Brain microvascular endothelial cell (primary cell): ENCODE measurements at regions not wholly inside any gene's neighbourhood (a gene's known extent, or its start where the extent isn't known, plus 50 kb on each side); places are given as distances from the start of the nearest gene placed in this dataset.

Experiments used
- DNase-seq: peaks from one replicate; pipeline ENCODE4 v3.0.0-alpha.2; 2020
- H3K27ac ChIP-seq: fragments of 250-450 bp; sonication (Bioruptor Pico); 2 replicates; pipeline ENCODE4 v1.5.1; 2020; ENCODE audit warnings: mild to moderate bottlenecking, moderate library complexity
- H3K27me3 ChIP-seq: fragments of 250-450 bp; sonication (Bioruptor Pico); replicated peaks from 2 replicates; pipeline ENCODE4 v1.5.1; 2020; ENCODE audit warnings: mild to moderate bottlenecking
- H3K36me3 ChIP-seq: fragments of 250-450 bp; sonication (Bioruptor Pico); replicated peaks from 2 replicates; pipeline ENCODE4 v1.5.1; 2020; ENCODE audit warnings: mild to moderate bottlenecking
- H3K4me3 ChIP-seq: 2 replicates; pipeline ENCODE4 v1.5.1; 2011; ENCODE audit warnings: low read depth, mild to moderate bottlenecking, control low read depth, low read length, moderate library complexity
- in situ Hi-C: cut with HindIII; loops from 2 replicates; pipeline ENCODE4 v1.10.0; 2017; ENCODE audit warnings: low sequenced_read_pairs, low pct_ligation_motif_present
- TF ChIP-seq, protein P1 (sequence below): IDR thresholded peaks from 2 replicates; pipeline ENCODE4 v1.5.1; 2011; ENCODE audit warnings: low read depth, mild to moderate bottlenecking, moderate library complexity, low read length, control low read depth, inconsistent platforms; ENCODE audit errors: missing control alignments

- Histone ChIP-seq H3K4me3 (no peak overlapping the region), H3K36me3 (no peaks in the 10 kb centered on the region), H3K27ac (no peak overlapping the region), H3K27me3 (no peaks in the 10 kb centered on the region)
- TF ChIP-seq, protein P1, sequence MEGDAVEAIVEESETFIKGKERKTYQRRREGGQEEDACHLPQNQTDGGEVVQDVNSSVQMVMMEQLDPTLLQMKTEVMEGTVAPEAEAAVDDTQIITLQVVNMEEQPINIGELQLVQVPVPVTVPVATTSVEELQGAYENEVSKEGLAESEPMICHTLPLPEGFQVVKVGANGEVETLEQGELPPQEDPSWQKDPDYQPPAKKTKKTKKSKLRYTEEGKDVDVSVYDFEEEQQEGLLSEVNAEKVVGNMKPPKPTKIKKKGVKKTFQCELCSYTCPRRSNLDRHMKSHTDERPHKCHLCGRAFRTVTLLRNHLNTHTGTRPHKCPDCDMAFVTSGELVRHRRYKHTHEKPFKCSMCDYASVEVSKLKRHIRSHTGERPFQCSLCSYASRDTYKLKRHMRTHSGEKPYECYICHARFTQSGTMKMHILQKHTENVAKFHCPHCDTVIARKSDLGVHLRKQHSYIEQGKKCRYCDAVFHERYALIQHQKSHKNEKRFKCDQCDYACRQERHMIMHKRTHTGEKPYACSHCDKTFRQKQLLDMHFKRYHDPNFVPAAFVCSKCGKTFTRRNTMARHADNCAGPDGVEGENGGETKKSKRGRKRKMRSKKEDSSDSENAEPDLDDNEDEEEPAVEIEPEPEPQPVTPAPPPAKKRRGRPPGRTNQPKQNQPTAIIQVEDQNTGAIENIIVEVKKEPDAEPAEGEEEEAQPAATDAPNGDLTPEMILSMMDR = no peak
- no peak for DNase-seq
- in situ Hi-C loops = no loop called here
Observed at GRCh38 chr1:114209971-114210370, 56.3 kb upstream of the SYT6 start.

DNA sequence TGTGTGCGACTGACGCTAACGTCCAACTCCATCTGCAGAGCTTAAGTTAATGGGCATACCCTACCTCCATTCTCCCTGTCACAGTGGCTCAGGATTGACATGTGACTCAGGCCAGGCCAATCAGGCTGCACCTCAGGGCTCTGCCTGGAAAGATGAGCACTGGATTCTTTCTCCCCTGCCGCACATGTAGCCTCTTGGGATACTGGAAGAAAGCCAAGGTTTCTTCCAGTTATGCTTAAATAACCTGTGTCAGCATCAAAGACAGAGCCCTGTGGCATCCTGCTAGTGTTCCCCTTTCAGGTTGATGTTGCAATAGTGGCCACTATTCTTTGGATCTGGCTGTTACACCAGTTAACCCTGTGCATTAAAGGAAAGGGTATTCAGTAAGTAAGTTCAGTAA, 55.0 kb upstream of the SYT6 start:
- no peak for DNase-seq
- in situ Hi-C loops = no loop called here
- TF ChIP-seq, protein P1 = no peak
- Histone ChIP-seq H3K36me3 (no peaks in the 10 kb centered on the region), H3K27ac (no peak overlapping the region), H3K4me3 (no peak overlapping the region), H3K27me3 (no peaks in the 10 kb centered on the region)

- no peak for DNase-seq
- no peak overlapping the region for H3K27ac ChIP-seq
- no peaks in the 10 kb centered on the region for H3K27me3 ChIP-seq
- H3K4me3 ChIP-seq = no peak overlapping the region
- TF ChIP-seq, protein P1 = no peak
- H3K36me3 ChIP-seq = no peaks in the 10 kb centered on the region
- in situ Hi-C loops = no loop called here
Observed at GRCh38 chr1:114208106-114208505, 54.4 kb upstream of the SYT6 start.

DNA sequence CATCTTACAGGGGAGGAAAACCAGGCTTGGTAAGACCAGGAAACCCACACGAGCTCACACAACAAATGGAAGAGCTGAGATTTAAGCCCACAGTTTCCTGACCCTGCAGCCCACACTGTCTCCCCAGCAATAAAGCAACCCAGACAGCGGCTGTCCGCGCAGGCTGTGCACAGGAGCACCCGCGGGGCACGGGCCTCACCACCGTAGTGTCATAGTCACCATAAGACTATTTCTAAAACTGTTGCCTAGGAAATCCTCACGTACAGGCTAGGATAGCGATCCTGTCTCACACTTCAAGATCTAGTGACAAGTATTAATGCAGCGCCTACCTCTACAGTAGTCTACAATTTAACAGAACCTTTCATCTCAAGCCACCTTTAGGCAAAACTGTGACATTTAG, 54.0 kb upstream of the SYT6 start:
- in situ Hi-C loops = no loop called here
- no peak overlapping the region for H3K4me3 ChIP-seq
- no peak for DNase-seq

GRCh38 chr1:114206392-114206791, 52.7 kb upstream of the SYT6 start:
- no peaks in the 10 kb centered on the region for H3K36me3 ChIP-seq
- TF ChIP-seq, protein P1 = no peak
- H3K27me3 ChIP-seq = no peaks in the 10 kb centered on the region
- H3K4me3 ChIP-seq = no peak overlapping the region
- no peak for DNase-seq
- no peak overlapping the region for H3K27ac ChIP-seq
- in situ Hi-C loops = no loop called here

More for the DNA sequence above, 54.0 kb upstream of the SYT6 start:
- TF ChIP-seq, protein P1 = no peak
- no peaks in the 10 kb centered on the region for H3K27me3 ChIP-seq
- H3K27ac ChIP-seq = no peak overlapping the region
- H3K36me3 ChIP-seq = no peaks in the 10 kb centered on the region

DNA sequence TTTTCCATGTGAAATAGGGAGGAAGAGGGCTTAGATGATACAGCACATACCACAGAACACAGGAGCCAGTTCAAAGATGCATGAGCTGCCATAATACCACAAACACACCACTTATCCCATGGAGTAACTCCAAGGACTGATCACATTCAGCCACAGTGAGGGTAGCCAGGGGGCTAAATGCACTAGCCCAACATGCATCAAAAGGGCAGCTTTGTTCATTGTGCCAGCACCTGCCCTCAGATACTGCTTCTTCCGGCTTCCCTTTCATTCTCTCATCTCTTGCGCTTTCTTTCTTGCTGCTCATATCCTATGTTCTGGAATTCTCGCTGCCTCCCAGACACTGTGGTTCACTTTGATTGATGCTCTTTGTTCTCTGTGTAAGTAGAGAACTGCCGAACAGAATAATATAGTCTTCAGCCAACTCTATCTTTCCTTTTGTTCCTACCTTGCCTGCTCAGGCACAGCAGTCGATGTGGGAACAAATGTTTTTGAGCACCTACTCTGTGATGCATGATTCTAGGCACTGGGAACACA, 50.0 kb upstream of the SYT6 start:
- TF ChIP-seq, protein P1 = no peak
- Histone ChIP-seq H3K27me3 (no peaks in the 10 kb centered on the region), H3K4me3 (no peak overlapping the region), H3K36me3 (no peaks in the 10 kb centered on the region), H3K27ac (no peak overlapping the region)
- no peak for DNase-seq
- in situ Hi-C loops = no loop called here
